GM20431 (cell line): ENCODE measurements at regions not wholly inside any gene's neighbourhood (a gene's known extent, or its start where the extent isn't known, plus 50 kb on each side); places are given as distances from the start of the nearest gene placed in this dataset.
"Not testable (repeated sequence)": the region's sequence is repeated elsewhere in the genome, so short reads cannot be mapped to it uniquely, and the experiment has no call there.

Source experiments
- in situ Hi-C: fragments of 300-500 bp; cut with MseI, MboI; formaldehyde crosslinking; loops from one replicate; pipeline ENCODE4 v1.15.0; 2020; ENCODE audit warnings: low sequenced_read_pairs; ENCODE audit not compliant: unreplicated experiment

DNA sequence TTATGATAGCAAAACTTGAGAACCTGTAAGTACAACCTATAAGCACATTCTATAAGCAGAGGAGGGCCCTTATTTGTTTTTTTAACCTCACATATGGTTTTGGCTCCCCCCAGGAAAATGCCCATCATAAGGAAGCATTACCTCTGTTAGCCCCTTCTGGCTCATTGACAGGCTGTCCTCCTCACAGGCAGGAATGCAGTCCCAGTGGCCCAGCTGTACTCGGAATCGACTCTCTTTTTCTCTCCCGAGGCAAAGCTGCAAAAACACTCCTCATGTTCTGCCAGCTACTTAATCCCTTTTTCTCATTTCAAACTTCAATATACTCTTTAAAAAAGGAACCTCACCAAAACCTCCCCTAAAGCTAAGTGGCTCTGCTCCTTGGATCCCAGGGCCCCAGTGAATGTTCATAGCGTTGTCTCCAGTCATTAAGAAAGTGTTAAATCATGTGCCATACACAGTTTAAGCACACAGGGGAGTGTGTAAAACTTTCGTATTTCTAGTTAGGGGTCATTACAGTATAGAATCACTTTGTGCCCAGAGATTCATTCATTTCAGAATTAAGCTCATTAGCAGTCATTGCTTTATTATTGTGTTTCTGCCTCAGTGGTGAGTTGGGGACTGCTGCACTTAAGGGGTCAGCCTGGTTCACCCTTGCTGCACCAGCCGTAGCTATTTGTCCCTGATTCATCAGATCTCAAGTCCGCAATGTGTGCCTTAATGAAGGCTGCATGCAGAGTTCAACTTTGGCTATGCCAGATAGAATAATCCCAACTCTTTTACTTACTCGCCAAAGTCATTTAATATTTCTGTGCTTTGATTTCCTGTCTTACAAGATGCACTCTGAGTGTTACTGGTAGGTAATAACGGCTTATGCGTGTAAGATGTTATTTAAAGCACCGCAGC is 57.6 kb downstream of the JRKL start:
- in situ Hi-C loops: no loop called here

DNA sequence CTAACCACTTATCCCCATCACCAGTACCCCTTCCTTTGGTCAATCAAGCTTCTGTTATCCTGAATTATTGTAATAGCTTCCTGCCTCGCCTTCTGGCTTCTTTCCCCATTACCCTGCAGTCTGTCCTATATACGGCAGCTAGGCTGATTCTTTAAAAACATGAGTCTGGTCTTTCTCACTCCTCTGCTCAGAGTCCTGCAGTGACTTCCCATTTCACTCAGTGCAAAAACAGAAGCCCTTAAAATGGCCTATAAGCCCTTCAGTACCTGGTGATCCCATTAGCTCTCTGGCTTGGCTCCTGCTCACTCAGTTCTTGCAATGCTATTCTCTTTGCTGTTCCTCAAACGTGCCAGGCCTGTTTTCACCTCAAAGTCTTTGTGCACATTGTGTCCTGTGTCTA is 58.4 kb downstream of the JRKL start:
- in situ Hi-C loops: no loop called here

GRCh38 chr11:96456111-96456510 is 66.3 kb downstream of the JRKL start:
- in situ Hi-C loops: loop anchor here (25.0 kb wide), 1 partner anchor 681 kb away; no protein-coding TSS in a partner anchor

GRCh38 chr11:96459751-96460150 is 69.9 kb downstream of the JRKL start:
- in situ Hi-C loops: loop anchor here (25.0 kb wide), 1 partner anchor 678 kb away; no protein-coding TSS in a partner anchor

DNA sequence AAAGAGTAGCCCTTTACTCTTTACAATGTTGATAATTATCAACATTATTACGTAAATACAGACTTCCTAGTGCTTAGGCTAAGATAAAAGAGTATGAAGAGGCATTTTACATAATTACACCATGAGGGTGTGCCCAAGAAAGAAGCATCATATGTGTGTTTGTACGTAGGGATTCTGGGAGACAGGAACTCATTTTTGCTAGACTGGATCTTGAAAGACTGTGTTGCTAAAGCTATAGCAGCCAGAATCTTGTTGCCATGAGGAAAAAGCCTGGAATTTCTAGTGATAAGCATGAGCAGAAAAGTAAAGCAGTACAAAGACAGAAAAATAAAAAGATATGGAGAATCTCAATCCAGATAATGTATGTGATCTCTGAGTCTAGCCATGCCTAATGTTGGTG is 72.1 kb downstream of the JRKL start:
- in situ Hi-C loops: loop anchor here (25.0 kb wide), 1 partner anchor 675 kb away; no protein-coding TSS in a partner anchor

DNA sequence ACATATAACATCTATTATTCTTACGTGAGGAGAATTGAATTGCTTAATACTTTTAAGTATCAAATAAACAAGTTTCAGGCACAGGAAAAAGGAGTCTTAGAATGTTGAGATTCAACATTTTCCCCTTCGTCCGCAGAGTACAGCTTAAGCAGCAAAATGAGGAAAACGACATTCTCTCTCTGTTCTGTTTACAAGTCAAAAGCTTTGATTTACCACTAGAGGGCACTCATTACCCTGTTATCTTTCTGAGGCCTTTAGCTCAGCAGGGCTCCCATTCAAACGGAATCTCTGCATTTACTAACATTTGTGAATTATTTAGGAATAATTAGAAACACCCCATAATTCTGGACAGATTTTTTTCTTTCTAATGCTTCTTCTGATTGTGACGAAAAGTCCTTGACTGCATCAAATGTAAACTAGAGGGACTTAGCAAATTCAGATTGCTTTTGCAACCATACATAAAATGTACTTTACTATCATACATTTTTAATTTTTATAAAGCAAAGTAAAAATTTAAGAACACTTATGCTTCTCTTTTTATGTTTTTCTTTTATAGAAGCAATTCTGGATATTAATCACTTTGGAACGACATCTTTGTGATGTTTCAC is 75.0 kb downstream of the JRKL start:
- in situ Hi-C loops: loop anchor here (25.0 kb wide), 1 partner anchor 672 kb away; no protein-coding TSS in a partner anchor

DNA sequence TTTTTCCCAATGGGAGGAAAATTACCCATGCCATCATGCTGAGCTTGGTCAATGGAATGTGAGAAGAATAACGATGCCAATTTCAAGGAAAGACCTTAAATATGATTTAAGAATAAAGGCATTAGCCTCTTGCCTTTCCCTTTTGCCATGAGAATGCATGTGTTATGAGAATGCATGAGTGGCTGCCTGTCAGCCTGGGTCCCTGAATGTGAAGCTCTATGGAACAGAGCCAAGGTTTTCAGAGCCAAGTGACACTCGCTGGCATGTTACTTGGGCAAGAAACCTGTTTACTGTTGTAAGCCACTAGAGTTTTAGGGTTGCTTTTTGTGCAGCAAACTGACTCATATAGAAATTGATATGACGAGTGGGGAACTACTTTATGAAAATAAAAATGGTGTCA is 75.7 kb downstream of the JRKL start:
- in situ Hi-C loops: loop anchor here (25.0 kb wide), 1 partner anchor 672 kb away; no protein-coding TSS in a partner anchor

GRCh38 chr11:96466607-96467006 is 76.8 kb downstream of the JRKL start:
- in situ Hi-C loops: loop anchor here (25.0 kb wide), 1 partner anchor 671 kb away; no protein-coding TSS in a partner anchor

DNA sequence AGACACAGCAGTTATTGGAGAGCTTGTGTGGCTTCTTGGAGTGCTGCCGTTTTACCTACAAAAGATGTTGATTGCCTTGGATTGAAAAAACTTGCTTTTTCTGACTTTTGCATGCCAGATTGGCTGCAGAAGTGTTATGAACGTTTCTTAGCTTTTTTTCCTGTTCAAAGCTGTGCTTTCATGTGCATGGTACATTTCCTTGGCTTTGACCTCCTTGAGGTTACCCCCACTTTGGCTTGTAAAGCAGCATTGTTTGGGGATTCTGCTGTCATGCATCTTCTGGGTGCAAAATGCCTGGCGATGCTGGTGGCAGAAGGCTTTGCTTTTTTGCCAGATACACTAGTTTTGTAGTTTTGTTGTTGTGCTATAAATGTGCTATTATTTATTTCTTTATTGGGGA is 80.0 kb downstream of the JRKL start:
- in situ Hi-C loops: loop anchor here (25.0 kb wide), 1 partner anchor 668 kb away; no protein-coding TSS in a partner anchor

- in situ Hi-C loops: loop anchor here (25.0 kb wide), 1 partner anchor 667 kb away; no protein-coding TSS in a partner anchor
Measured at GRCh38 chr11:96470521-96470920, 80.7 kb downstream of the JRKL start.

DNA sequence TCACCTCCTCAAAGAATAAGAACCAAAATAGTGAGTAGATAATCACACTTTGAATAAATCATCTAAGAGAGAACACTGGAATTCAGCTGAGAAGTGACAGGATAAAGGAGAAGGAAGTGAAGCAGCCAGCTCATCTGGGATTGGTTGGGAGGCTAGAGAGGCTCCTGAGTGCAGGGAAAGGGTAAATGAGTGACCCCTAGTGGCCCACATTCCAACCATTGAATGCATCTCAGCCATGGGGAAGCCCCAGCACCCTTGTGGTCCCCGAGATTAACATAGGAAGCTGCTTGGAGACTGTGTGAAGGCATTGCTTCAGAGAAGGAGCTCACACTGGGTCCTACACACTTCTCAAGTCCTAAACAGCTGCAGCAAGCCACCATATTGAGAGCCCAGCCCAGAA is 82.3 kb downstream of the JRKL start:
- in situ Hi-C loops: loop anchor here (25.0 kb wide), 1 partner anchor 665 kb away; no protein-coding TSS in a partner anchor

DNA sequence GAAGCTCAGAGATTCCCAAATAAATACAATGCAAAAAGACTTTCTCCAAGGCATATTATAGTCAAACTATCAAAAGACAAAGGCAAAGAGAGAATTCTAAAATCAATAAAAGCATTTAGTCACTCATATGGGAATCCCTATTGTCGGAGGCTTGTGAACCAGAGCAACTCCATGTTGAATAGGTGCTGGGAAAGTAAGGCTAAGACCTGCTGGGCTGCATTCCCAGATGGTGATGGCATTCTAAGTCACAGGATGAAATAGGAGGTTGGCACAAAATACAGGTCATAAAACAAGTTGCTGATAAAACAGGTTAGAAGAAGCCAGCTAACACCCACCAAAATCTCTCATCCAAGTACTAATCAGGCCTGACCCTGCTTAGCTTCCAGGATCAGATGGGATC is 84.5 kb downstream of the JRKL start:
- in situ Hi-C loops: loop anchor here (25.0 kb wide), 1 partner anchor 663 kb away; no protein-coding TSS in a partner anchor

- in situ Hi-C loops: no loop called here
Measured at GRCh38 chr11:96481204-96481603, 91.4 kb downstream of the JRKL start.

GRCh38 chr11:96481771-96482170 is 92.0 kb downstream of the JRKL start:
- in situ Hi-C loops: no loop called here

GRCh38 chr11:96482193-96482592 is 92.4 kb downstream of the JRKL start:
- in situ Hi-C loops: no loop called here

DNA sequence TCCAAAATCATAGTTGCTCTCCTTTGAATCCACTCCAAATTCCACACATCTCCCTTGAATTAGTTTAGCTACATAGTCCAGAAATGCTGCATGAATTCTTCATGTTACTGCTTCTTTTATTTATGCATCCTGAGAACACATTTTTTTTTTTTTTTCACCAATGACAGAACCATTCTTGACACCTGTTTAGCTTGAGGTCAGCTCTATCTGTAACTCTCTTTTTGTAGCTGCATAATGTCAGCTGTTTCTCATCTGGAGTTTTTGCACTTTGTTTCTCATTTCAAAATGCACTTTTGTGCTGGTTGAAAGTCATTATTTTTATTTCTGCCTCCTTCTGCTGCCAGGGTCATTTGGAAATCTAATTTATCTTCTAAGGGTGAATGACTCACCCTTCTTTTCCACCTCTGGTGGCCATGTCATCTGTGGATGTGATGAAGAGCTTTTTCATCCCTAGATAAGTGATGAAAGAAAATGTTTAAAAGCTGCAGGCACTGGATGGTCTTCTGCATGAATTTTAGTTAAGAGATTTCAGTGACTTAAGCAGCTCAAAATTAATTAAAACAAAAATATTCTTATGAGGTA is 93.7 kb downstream of the JRKL start:
- in situ Hi-C loops: no loop called here

GRCh38 chr11:96484361-96484760 is 94.5 kb downstream of the JRKL start:
- in situ Hi-C loops: no loop called here

DNA sequence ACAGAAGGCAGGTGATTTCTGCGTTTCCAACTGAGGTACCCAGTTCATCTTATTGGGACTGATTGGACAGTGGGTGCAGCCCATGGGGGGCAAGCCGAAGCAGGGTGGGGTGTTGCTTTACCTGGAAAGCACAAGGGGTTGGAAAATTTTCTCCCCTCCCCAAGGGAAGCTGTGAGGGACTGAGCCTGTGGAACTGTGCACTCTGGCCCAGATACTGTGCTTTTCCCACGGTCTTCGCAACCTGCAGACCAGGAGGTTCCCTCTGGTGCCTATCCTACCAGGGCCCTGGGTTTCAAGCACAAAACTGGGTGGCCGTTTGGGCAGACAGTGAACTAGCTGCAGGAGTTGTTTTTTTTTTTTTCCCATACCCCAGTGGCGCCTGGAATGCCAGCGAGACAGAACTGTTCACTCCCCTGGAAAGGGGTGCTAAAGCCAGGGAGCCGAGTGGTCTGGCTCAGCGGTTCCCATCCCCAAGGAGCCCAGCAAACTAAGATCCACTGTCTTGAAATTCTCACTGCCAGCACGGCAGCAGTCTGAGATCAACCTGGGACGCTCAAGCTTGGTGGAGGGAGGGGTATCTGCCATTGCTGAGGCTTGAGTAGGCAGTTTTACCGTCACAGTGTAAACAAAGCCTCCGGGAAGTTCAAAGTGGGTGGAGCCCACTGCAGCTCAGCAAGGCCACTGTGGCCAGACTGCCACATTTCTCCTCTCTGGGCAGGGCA is 97.2 kb downstream of the JRKL start:
- in situ Hi-C loops: no loop called here

- in situ Hi-C loops: not testable (repeated sequence)
Measured at GRCh38 chr11:96488911-96489310, 99.1 kb downstream of the JRKL start.

- in situ Hi-C loops: no loop called here
Measured at GRCh38 chr11:96500440-96500839, 110.6 kb downstream of the JRKL start.
